H1 (cell line): ENCODE measurements at regions not wholly inside any gene's neighbourhood (a gene's known extent, or its start where the extent isn't known, plus 50 kb on each side); places are given as distances from the start of the nearest gene placed in this dataset.

Source experiments
- CTCF ChIA-PET: fragments of 300-600 bp; sonication (Branson Sonifier 250); formaldehyde crosslinking; loops from one replicate; lab custom pipeline; 2021; ENCODE audit not compliant: partially characterized antibody; lab: Charles Lee
- POLR2A ChIA-PET: fragments of 300-600 bp; sonication (Branson Sonifier 250); formaldehyde crosslinking; loops from one replicate; lab custom pipeline; 2021; ENCODE audit warnings: inconsistent platforms; ENCODE audit not compliant: partially characterized antibody; lab: Charles Lee
- DNase-seq, 2 experiments: peaks; one replicate each; pipeline versions ENCODE4 v3.0.0 to v3.0.0-alpha.2; 2010 to 2022; ENCODE audit warnings: low spot score in 2 of 2, low read depth in 1 of 2, mixed read lengths in 1 of 2
- FAIRE-seq: peaks from 2 replicates; lab custom pipeline; 2011; peaks lifted over from hg19 to GRCh38; lab: Jason Lieb, UNC
- H2AFZ ChIP-seq: 2 replicates; pipeline ENCODE4 v1.8.1; 2012; ENCODE audit warnings: low read length, inconsistent platforms
- H2AK5ac ChIP-seq: 2 replicates; pipeline ENCODE4 v1.6.1; 2013; ENCODE audit warnings: low read depth, low read length
- H2BK120ac ChIP-seq: replicated peaks from 2 replicates; pipeline ENCODE3; 2013; ENCODE audit warnings: low read depth, low read length, inconsistent platforms
- H2BK12ac ChIP-seq: 2 replicates; pipeline ENCODE4 v1.6.1; 2013; ENCODE audit warnings: low read depth, low read length
- H2BK15ac ChIP-seq: 2 replicates; pipeline ENCODE4 v1.6.1; 2013; ENCODE audit warnings: low read length
- H2BK20ac ChIP-seq: 2 replicates; pipeline ENCODE4 v1.6.1; 2013; ENCODE audit warnings: low read length
- H2BK5ac ChIP-seq: 2 replicates; pipeline ENCODE4 v1.6.1; 2013; ENCODE audit warnings: low read depth, low read length
- H3K14ac ChIP-seq: 2 replicates; pipeline ENCODE4 v1.6.1; 2013; ENCODE audit warnings: inconsistent platforms; ENCODE audit not compliant: insufficient read length
- H3K18ac ChIP-seq: 2 replicates; pipeline ENCODE4 v1.6.1; 2013; ENCODE audit warnings: low read length; ENCODE audit errors: extremely low read depth
- H3K23ac ChIP-seq: 2 replicates; pipeline ENCODE4 v1.6.1; 2013; ENCODE audit warnings: inconsistent platforms; ENCODE audit not compliant: insufficient read length
- H3K23me2 ChIP-seq: 2 replicates; pipeline ENCODE4 v1.6.1; 2013; ENCODE audit warnings: low read depth, low read length
- H3K27ac ChIP-seq: 2 replicates; pipeline ENCODE4 v1.6.1; 2011; ENCODE audit warnings: low read depth, low read length, inconsistent platforms
- H3K27me3 ChIP-seq, 4 experiments: replicated peaks in 1 of 4; 1 replicate in 1 of 4; 2 replicates in 3 of 4; pipeline versions ENCODE4 v1.6.1 to v1.8.1; 2011 to 2013; ENCODE audit warnings: low read length in 3 of 4, mild to moderate bottlenecking in 3 of 4, inconsistent platforms in 2 of 4, mixed read lengths in 2 of 4, moderate library complexity in 1 of 4; ENCODE audit not compliant: control insufficient read depth in 3 of 4, insufficient read depth in 3 of 4; ENCODE audit errors: extremely low read depth in 1 of 4
- H3K36me3 ChIP-seq, 4 experiments: 2 replicates each; pipeline versions ENCODE4 v1.6.1 to v1.8.1; 2011 to 2013; ENCODE audit warnings: mild to moderate bottlenecking in 4 of 4, low read length in 3 of 4, moderate library complexity in 2 of 4, control low read depth in 1 of 4, inconsistent platforms in 1 of 4; ENCODE audit not compliant: insufficient read depth in 4 of 4, control insufficient read depth in 2 of 4
- H3K4ac ChIP-seq: replicated peaks from 2 replicates; pipeline ENCODE3; 2013; ENCODE audit warnings: low read length, low read depth, mixed read lengths, inconsistent platforms; ENCODE audit not compliant: insufficient read length
- H3K4me1 ChIP-seq, 4 experiments: replicated peaks in 1 of 4; 1 replicate in 1 of 4; 2 replicates in 3 of 4; pipeline versions ENCODE4 v1.6.1 to v1.8.1; 2011 to 2013; ENCODE audit warnings: low read length in 3 of 4, inconsistent platforms in 2 of 4, mixed read lengths in 1 of 4; ENCODE audit not compliant: insufficient read depth in 4 of 4, control insufficient read depth in 3 of 4
- H3K4me2 ChIP-seq, 2 experiments: 2 replicates each; pipeline versions ENCODE4 v1.6.1 to v1.8.1; 2011 to 2013; ENCODE audit warnings: low read depth in 2 of 2, low read length in 2 of 2, control low read depth in 1 of 2, inconsistent platforms in 1 of 2, mild to moderate bottlenecking in 1 of 2; ENCODE audit not compliant: insufficient read depth in 1 of 2
- H3K4me3 ChIP-seq, 4 experiments: fragments of 200-600, 300-600 bp in 1 of 4; sonication (generic), shearing (Covaris generic), sonication (Bioruptor Twin) in 1 of 4; 2 replicates each; pipeline versions ENCODE4 v1.5.1 to v1.8.1; 2011 to 2016; ENCODE audit warnings: low read length in 4 of 4, low read depth in 3 of 4, control low read depth in 2 of 4, inconsistent platforms in 2 of 4, mild to moderate bottlenecking in 2 of 4, mixed read lengths in 1 of 4, moderate library complexity in 1 of 4; ENCODE audit not compliant: insufficient read depth in 2 of 4; ENCODE audit errors: extremely low read depth in 1 of 4
- H3K56ac ChIP-seq: replicated peaks from 2 replicates; pipeline ENCODE3; 2013; ENCODE audit warnings: low read depth, mild to moderate bottlenecking, mixed read lengths, low read length, inconsistent platforms; ENCODE audit not compliant: insufficient read length
- H3K79me1 ChIP-seq: 2 replicates; pipeline ENCODE4 v1.6.1; 2013; ENCODE audit warnings: low read depth, low read length, control low read depth
- H3K79me2 ChIP-seq, 2 experiments: 2 replicates each; pipeline versions ENCODE4 v1.6.1 to v1.8.1; 2012 to 2013; ENCODE audit warnings: low read length in 2 of 2, mild to moderate bottlenecking in 2 of 2, inconsistent platforms in 1 of 2; ENCODE audit not compliant: insufficient read depth in 2 of 2, control insufficient read depth in 1 of 2
- H3K9ac ChIP-seq, 4 experiments: replicated peaks in 1 of 4; 1 replicate in 1 of 4; 2 replicates in 3 of 4; pipeline versions ENCODE4 v1.6.1 to v1.8.1; 2011 to 2013; ENCODE audit warnings: low read depth in 3 of 4, low read length in 3 of 4, control low read depth in 2 of 4, mild to moderate bottlenecking in 2 of 4, moderate library complexity in 2 of 4, inconsistent platforms in 1 of 4; ENCODE audit errors: extremely low read depth in 1 of 4
- H3K9me3 ChIP-seq, 2 experiments: 2 replicates each; pipeline versions ENCODE4 v1.6.1 to v1.8.1; 2012 to 2013; ENCODE audit warnings: mild to moderate bottlenecking in 2 of 2, moderate library complexity in 2 of 2, control low read depth in 1 of 2, inconsistent platforms in 1 of 2, low read depth in 1 of 2, low read length in 1 of 2, mixed read lengths in 1 of 2; ENCODE audit not compliant: insufficient read depth in 2 of 2
- H4K20me1 ChIP-seq, 2 experiments: replicated peaks in 1 of 2; 2 replicates each; pipeline versions ENCODE3 to v1.8.1; 2011 to 2013; ENCODE audit warnings: inconsistent platforms in 2 of 2, low read length in 2 of 2, mild to moderate bottlenecking in 1 of 2; ENCODE audit not compliant: insufficient read depth in 2 of 2, control insufficient read depth in 1 of 2
- H4K5ac ChIP-seq: 2 replicates; pipeline ENCODE4 v1.6.1; 2013; ENCODE audit warnings: low read length, low read depth, mixed read lengths, inconsistent platforms; ENCODE audit not compliant: insufficient read length
- H4K8ac ChIP-seq: 2 replicates; pipeline ENCODE4 v1.8.0; 2013; ENCODE audit warnings: mild to moderate bottlenecking, moderate library complexity, low read length, inconsistent platforms; ENCODE audit not compliant: insufficient read depth; ENCODE audit errors: extremely low read depth
- H4K91ac ChIP-seq: replicated peaks from 2 replicates; pipeline ENCODE3; 2013; ENCODE audit warnings: low read length, mixed read lengths, inconsistent platforms; ENCODE audit not compliant: insufficient read length
- CEBPB ChIP-seq: IDR thresholded peaks from 2 replicates; pipeline ENCODE4 v1.6.1; 2012; ENCODE audit warnings: low read depth, low read length
- NANOG ChIP-seq: IDR thresholded peaks from 2 replicates; pipeline ENCODE4 v1.6.1; 2011; ENCODE audit warnings: low read length, low read depth, mild to moderate bottlenecking, inconsistent platforms; ENCODE audit not compliant: insufficient read depth, poor library complexity, severe bottlenecking
- POU5F1 ChIP-seq: IDR thresholded peaks from 2 replicates; pipeline ENCODE4 v1.6.1; 2011; ENCODE audit warnings: low read depth, mild to moderate bottlenecking, low read length, moderate library complexity
- SUZ12 ChIP-seq: fragments of 200-600 bp; sonication (generic); IDR thresholded peaks from 2 replicates; pipeline ENCODE4 v1.6.1; 2012; ENCODE audit warnings: mild to moderate bottlenecking, inconsistent platforms, low read length, moderate library complexity, mixed read lengths
- WGBS, 2 experiments: shearing (Covaris generic) in 1 of 2; methylation state at CpG; one replicate each; pipeline versions ENCODE4 v1.1.6 to v1.1.7; 2013 to 2015; ENCODE audit warnings: low lambda C conversion rate in 2 of 2, mixed read lengths in 2 of 2, inconsistent platforms in 1 of 2, low coverage in 1 of 2, missing lambda C conversion rate in 1 of 2; ENCODE audit not compliant: insufficient replicate concordance in 2 of 2, insufficient coverage in 1 of 2, insufficient read length in 1 of 2; ENCODE audit errors: extremely low coverage in 1 of 2, missing lambda C conversion rate in 1 of 2; 5-methylcytosine and 5-hydroxymethylcytosine counted together

DNA sequence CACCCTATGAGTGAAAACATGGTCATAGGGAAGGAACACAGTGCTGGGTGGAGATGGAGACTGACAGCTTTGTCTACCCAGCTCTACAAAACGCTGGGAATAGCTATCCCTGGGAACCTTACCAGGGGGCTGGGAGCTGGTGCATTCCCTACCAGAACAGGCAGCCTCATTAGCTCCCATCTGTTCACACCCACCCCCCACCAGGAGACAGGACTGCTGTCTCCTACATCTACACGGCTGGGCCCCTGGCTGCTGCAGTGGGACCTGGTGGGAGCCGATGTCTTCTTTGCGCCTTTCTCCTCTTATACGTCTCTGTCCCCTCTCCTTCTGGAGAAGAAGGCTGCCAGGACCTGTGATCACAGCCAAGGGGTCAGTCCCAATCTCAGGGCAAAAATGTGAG is 90.8 kb downstream of the UQCRFS1 start:
- Histone ChIP-seq H3K4ac (no peak overlapping the region), H4K8ac (no peak overlapping the region), H3K18ac (no peak overlapping the region), H2BK12ac (no peak overlapping the region), H4K20me1 (no peaks in the 10 kb centered on the region), H3K56ac (no peak overlapping the region), H2BK15ac (no peak overlapping the region), H4K91ac (no peak overlapping the region), H3K79me1 (no peaks in the 10 kb centered on the region), H3K36me3 (no peaks in the 10 kb centered on the region), H2BK5ac (no peak overlapping the region), H3K27me3 (no peaks in the 10 kb centered on the region), H2AFZ (no peak overlapping the region), H3K4me3 (no peak overlapping the region), H3K9ac (no peak overlapping the region), H3K4me1 (no peaks in the 10 kb centered on the region), H2AK5ac (no peak overlapping the region), H2BK20ac (peak overlapping the region; percentile 43; the same call in 1 of the 2 replicates), H3K14ac (no peak overlapping the region), H3K9me3 (peaks cover 3 to 10% of the 10 kb centered on the region in 2 experiments; a peak in 3 of 4 replicates), H3K27ac (no peak overlapping the region), H3K79me2 (no peaks in the 10 kb centered on the region), H3K23ac (no peak overlapping the region), H2BK120ac (no peak overlapping the region), H3K4me2 (no peak overlapping the region), H3K23me2 (no peaks in the 10 kb centered on the region), H4K5ac (no peak overlapping the region)
- FAIRE-seq (no peak), DNase-seq (no peak)
- ChIA-PET POLR2A (no interaction called here), CTCF (interaction anchor here (0.7 to 5.4 kb wide), 31 partner anchors 10 to 243 kb away, joined by 3 to 54 read pairs (median 5); no protein-coding TSS in a partner anchor)
- 76% methylated on average over 3 of the region's 5 CpGs; no CpG with 5 or more reads in 1 of the 2 experiments for WGBS, 2 experiments
- no peak for TF ChIP-seq NANOG
- TF ChIP-seq SUZ12: no peak
- no peak for TF ChIP-seq POU5F1
- TF ChIP-seq CEBPB: no peak
